HG03097 (cell line): ENCODE measurements at regions not wholly inside any gene's neighbourhood (a gene's known extent, or its start where the extent isn't known, plus 50 kb on each side); places are given as distances from the start of the nearest gene placed in this dataset.
"Not testable (repeated sequence)": the region's sequence is repeated elsewhere in the genome, so short reads cannot be mapped to it uniquely, and the experiment has no call there.

Source experiments
- ATAC-seq: cut with Tn5 transposase; IDR thresholded peaks from one replicate; pipeline ENCODE4 v1.9.1; 2021; ENCODE audit not compliant: unreplicated experiment, low FRiP score

DNA sequence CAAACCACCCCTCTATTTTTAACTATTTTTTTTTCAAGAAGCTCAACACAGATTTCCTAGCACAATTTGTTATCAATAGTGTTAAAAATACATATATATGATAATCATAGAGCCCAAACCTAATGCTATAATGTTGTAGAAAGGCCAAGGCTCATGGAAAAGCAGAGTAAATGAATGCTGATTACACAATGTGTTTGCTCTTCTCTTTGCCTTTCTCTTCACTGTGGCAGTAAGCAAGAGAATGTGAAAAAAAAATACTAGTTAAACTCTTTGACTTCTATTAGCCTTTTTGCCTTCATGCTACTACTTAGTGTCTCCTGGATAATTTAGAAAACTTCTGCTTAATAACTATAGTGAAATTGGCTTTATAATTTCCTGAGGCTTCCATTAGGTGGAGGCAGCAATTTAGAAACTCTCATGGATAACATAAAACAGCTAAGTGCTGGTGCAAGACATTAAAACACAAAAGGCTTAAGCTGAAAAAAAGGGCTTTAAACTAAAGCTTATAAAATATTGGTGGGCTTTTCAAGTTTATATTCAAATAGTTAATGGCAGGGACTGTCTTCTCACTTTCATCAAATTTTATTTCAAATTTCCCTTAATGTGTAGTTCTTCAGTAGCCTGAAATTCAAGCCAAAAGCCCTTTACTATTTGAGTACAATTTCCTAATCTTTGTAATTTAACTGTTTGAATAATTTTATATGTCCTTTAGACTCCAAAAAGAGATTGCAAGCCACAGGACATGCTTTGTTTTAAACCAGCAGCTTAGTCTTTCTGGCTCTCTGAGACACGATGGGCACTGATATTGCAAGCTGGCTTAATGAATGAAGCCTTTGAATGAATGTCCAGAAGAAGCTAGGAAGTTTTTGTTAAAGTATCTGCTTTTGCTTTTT, 2031.8 kb upstream of the CDH6 start:
- no peak for ATAC-seq

- no peak for ATAC-seq
Observed at GRCh38 chr5:29157975-29158374, 2035.5 kb upstream of the CDH6 start.

DNA sequence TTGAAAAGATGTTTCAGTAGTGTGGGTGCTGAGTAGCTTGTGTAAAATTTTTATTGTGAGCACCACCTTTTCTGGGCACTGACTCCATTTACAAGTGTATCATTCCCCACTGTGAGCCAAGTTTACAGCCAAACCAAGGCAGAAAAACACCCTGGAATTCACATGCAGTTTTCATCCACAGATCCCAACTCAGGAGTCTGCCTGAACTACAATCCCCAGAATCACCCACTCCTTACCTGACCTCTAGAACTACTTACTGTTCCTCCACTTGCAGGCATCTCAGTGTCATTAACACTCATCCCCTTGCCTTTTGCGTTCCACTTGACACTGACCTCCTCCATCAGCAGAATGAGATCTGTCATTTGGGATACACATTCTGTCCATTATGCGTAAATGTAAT, 2042.6 kb upstream of the CDH6 start:
- ATAC-seq, result no peak

GRCh38 chr5:29148581-29148980, 2044.9 kb upstream of the CDH6 start:
- no peak for ATAC-seq

- ATAC-seq, result no peak
Observed at GRCh38 chr5:29148073-29148472, 2045.4 kb upstream of the CDH6 start.

DNA sequence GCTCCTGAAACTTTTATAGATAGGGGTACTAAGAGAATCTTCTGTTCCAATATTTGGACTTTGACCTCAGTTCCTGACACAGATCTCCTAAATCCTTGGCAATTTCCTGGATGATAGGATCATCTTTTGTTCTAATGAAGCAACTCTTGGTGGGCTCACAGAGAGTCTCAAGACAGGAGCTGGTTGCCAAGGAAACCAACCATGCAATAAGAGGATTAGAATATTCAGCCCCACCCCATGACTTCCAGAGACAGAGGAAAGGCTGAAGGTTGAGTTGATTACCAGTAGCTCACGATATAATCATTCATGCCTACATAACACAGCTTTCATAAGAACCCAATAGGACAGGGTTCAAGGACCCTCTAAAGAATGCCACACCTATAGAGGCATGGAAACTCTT, 2050.2 kb upstream of the CDH6 start:
- ATAC-seq, result no peak

DNA sequence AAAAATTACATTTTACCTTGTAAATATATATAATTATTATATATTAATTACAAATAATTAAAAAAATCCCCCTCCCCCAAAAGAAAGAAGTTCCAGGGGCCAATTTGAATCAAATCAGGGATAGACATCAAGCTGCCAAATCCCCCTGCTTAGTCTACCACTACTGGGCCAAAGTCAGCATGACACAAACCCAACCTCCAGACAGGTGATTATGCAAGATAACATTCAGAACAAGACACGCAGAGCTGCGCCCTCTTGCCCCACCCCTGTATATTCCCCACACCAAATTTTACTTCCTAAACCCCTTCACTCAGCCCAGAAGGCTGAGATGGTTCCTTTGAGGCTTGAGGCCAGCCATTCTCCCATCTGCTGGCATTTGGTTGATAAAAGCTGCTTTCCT, 2059.1 kb upstream of the CDH6 start:
- no peak for ATAC-seq

- no peak for ATAC-seq
Observed at GRCh38 chr5:29131285-29131684, 2062.2 kb upstream of the CDH6 start.

DNA sequence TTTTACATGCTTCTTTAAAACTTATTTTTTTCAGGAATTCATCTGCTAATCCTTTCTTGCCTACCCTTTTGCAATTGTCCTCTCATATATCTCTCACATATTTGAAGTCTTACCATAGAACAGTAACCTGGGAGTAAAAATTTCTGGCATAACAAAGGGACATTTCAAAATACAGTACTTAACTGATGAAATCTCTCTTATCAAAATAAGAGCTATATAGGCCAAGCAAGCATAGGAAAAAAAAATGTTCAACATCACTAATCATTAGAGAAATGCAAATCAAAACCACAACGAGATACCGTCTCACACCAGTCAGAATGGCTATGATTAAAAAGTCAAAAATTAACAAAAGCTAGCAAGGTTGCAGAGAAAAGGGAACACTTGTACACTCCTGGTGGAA, 2062.7 kb upstream of the CDH6 start:
- ATAC-seq, result no peak

- ATAC-seq, result not testable (repeated sequence)
Observed at GRCh38 chr5:29127524-29128156, 2065.8 kb upstream of the CDH6 start.

- ATAC-seq, result not testable (repeated sequence)
Observed at GRCh38 chr5:29126462-29126861, 2067.0 kb upstream of the CDH6 start.

DNA sequence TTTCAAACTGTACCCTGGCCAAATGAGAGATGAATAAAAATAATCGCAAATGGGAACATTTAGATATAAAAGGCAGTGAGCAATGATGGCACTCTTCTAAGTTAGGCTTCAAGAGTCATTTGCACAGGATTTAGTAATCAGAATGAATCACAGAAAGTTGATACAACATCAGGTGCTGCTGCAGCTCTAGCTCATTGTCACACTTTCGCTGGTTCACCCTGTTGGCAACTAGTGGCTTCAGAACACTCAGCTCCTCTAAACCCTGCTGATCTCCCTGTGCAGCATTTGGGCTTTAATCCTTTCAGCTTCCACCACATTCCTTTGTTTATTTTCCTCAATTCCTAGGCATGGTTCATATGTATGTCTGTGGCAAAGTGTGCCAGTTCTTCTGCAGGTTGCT, 2071.2 kb upstream of the CDH6 start:
- no peak for ATAC-seq

DNA sequence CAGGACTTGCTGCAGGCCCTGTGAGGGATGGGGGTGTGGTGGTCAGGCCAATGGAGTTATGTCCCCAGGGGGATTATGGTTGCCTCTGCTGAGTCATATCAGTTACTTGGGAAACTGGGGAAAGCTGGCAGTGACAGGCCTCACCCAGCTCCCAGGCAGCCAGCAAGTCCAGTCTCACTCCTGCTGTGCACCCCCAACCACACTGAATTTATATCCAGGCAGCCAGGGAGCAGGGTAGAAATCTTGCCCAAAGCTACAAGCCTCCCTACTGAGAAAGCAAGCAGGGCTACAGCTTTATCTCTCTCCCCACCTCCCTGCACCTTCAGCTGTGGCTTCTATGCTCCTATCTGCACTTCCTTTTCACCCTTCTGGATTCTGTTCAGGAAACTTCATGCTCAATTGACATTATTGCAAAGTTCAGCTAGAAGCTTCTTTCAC, 2076.0 kb upstream of the CDH9 start:
- ATAC-seq, result no peak

DNA sequence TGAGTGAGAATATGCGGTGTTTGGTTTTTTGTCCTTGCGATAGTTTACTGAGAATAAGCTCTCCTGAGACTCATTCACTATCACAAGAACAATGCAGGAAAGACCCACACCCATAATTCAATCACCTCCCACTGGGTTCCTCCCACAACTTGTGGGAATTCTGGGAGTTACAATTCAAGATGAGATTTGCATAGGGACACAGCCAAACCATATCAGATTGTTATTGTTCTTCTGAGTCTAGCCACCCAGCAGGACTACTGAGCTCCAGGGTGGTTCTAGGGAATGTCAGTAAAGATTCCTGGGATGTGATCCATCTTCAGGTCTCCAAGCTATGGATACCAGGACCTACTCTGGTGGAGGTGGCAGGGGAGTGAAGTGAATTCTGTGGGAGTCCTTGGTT, 2075.1 kb upstream of the CDH9 start:
- ATAC-seq, result no peak

GRCh38 chr5:29099585-29099984, 2061.2 kb upstream of the CDH9 start:
- no peak for ATAC-seq

- ATAC-seq, result no peak
Observed at GRCh38 chr5:29089591-29090130, 2051.3 kb upstream of the CDH9 start.

DNA sequence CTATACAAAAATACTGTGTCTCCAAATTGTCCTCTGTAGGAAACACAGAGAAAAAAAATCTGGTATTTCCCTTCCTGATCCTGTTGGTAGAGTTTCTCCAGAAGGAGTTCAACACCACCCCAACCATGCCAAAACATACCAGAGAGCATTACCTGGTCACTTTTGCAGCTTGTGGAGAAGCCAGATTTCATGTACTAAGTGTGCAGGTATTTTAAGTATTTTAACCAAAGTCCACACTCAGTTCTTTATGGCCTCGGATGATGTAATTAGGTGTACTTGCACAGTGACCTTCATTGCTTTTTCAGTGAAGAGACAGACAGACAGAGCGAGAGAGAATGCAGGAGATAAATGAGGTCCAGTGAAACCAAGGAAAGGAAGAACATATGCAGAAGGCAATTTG, 2046.8 kb upstream of the CDH9 start:
- ATAC-seq, result no peak

DNA sequence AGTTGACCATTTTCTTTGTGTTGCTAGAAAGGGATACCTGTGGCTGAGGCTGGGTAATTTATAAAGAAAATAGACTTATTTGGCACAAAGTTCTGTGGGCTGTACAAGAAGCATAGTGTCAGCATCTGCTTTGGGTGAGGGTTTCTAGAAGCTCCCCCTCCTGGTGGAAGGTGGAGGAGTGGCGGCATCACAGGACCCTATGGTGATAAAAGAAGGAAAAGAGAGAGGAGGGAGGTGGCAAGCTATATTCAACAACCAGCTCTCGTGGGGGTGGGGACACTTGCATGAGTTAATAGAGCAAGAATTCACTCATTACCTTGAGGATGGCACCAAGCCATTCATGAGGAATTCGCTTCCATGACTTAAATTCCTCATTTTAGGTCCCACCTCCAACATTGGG, 2041.4 kb upstream of the CDH9 start:
- no peak for ATAC-seq

GRCh38 chr5:29077451-29077850, 2039.1 kb upstream of the CDH9 start:
- ATAC-seq, result no peak

DNA sequence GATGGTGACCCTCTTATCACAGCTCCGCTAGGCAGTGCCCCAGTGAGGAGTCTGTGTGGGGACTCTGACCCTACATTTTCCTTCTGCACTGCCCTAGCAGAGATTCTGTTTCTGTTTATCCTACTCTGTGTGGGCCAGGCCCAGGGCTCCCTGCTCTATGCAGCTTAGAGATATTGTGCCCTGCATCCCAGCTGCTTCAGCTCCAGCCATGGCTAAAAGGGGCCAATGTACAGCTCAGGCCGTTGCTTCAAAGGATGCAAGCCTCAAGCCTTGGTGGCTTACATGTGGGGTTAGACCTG, 2030.7 kb upstream of the CDH9 start:
- ATAC-seq, result no peak

- no peak for ATAC-seq
Observed at GRCh38 chr5:29061381-29061780, 2023.0 kb upstream of the CDH9 start.

GRCh38 chr5:29054694-29055093, 2016.3 kb upstream of the CDH9 start:
- ATAC-seq, result no peak
